Neuronal stem cell (in vitro differentiated cells): ENCODE measurements at regions not wholly inside any gene's neighbourhood (a gene's known extent, or its start where the extent isn't known, plus 50 kb on each side); places are given as distances from the start of the nearest gene placed in this dataset. TPM values are rescaled to one million over a fixed set of nuclear protein-coding genes. Genes with fewer than 3 reads are reported as not detected.

Experiments
- DNase-seq: peaks from one replicate; pipeline ENCODE4 v3.0.0-alpha.2; 2013; ENCODE audit warnings: low spot score
- H2AFZ ChIP-seq: one replicate; pipeline ENCODE4 v1.6.1; 2013; ENCODE audit warnings: mild to moderate bottlenecking, low read length, inconsistent platforms
- H2AK5ac ChIP-seq: 2 replicates; pipeline ENCODE4 v1.6.1; 2013; ENCODE audit warnings: low read depth, mild to moderate bottlenecking, inconsistent platforms, low read length, moderate library complexity, mixed read lengths
- H2BK120ac ChIP-seq: 2 replicates; pipeline ENCODE4 v1.6.1; 2013; ENCODE audit warnings: low read depth, mild to moderate bottlenecking, inconsistent platforms, low read length, moderate library complexity, mixed read lengths
- H2BK12ac ChIP-seq: one replicate; pipeline ENCODE4 v1.6.1; 2013; ENCODE audit warnings: low read length, inconsistent platforms
- H2BK15ac ChIP-seq: 2 replicates; pipeline ENCODE4 v1.6.1; 2013; ENCODE audit warnings: mild to moderate bottlenecking, low read length, inconsistent platforms, mixed read lengths
- H2BK5ac ChIP-seq: one replicate; pipeline ENCODE4 v1.6.1; 2013; ENCODE audit warnings: inconsistent platforms, mild to moderate bottlenecking, low read length, moderate library complexity
- H3K14ac ChIP-seq: one replicate; pipeline ENCODE4 v1.6.1; 2013; ENCODE audit warnings: low read length, inconsistent platforms
- H3K18ac ChIP-seq: 2 replicates; pipeline ENCODE4 v1.6.1; 2013; ENCODE audit warnings: low read length, inconsistent platforms
- H3K23ac ChIP-seq: 2 replicates; pipeline ENCODE4 v1.6.1; 2013; ENCODE audit warnings: low read depth, mild to moderate bottlenecking, mixed read lengths, low read length, inconsistent platforms; ENCODE audit not compliant: poor library complexity
- H3K27ac ChIP-seq: replicated peaks from 3 replicates; pipeline ENCODE4 v1.5.1; 2013; ENCODE audit warnings: low read length, inconsistent platforms
- H3K27me3 ChIP-seq, 3 experiments: 2 replicates each; pipeline ENCODE4 v1.6.1; 2013; ENCODE audit warnings: low read length in 3 of 3, mild to moderate bottlenecking in 2 of 3, inconsistent platforms in 1 of 3, low read depth in 1 of 3, mixed read lengths in 1 of 3, moderate library complexity in 1 of 3; ENCODE audit not compliant: control insufficient read depth in 3 of 3, insufficient read depth in 3 of 3
- H3K36me3 ChIP-seq, 2 donors: replicated peaks in 1 of 2; 2 replicates each; pipeline ENCODE4 v1.6.1; 2013; ENCODE audit warnings: low read length in 2 of 2; ENCODE audit not compliant: control insufficient read depth in 2 of 2, insufficient read depth in 2 of 2
- H3K4ac ChIP-seq: 2 replicates; pipeline ENCODE4 v1.6.1; 2013; ENCODE audit warnings: inconsistent platforms, mild to moderate bottlenecking, low read length, moderate library complexity
- H3K4me1 ChIP-seq, 2 donors: 1 replicate in 1 of 2; 2 replicates in 1 of 2; pipeline ENCODE4 v1.6.1; 2013; ENCODE audit warnings: low read length in 2 of 2, low read depth in 1 of 2; ENCODE audit not compliant: control insufficient read depth in 2 of 2, insufficient read depth in 1 of 2
- H3K4me2 ChIP-seq: one replicate; pipeline ENCODE4 v1.6.1; 2013; ENCODE audit warnings: mild to moderate bottlenecking, low read length, inconsistent platforms; ENCODE audit not compliant: insufficient read depth, poor library complexity, severe bottlenecking
- H3K4me3 ChIP-seq, 2 donors: 2 replicates each; pipeline ENCODE4 v1.5.1; 2013; ENCODE audit warnings: low read length in 2 of 2, mild to moderate bottlenecking in 2 of 2, inconsistent platforms in 1 of 2, moderate library complexity in 1 of 2
- H3K79me1 ChIP-seq: one replicate; pipeline ENCODE4 v1.6.1; 2013; ENCODE audit warnings: low read depth, mild to moderate bottlenecking, inconsistent platforms, low read length, moderate library complexity
- H3K9ac ChIP-seq: one replicate; pipeline ENCODE4 v1.6.1; 2013; ENCODE audit warnings: mild to moderate bottlenecking, low read depth, low read length, inconsistent platforms; ENCODE audit not compliant: poor library complexity
- H3K9me3 ChIP-seq, 2 donors: replicated peaks in 1 of 2; 2 replicates each; pipeline versions ENCODE3 to v1.6.1; 2013; ENCODE audit warnings: low read length in 2 of 2, mild to moderate bottlenecking in 2 of 2, inconsistent platforms in 1 of 2, low read depth in 1 of 2, mixed read lengths in 1 of 2, moderate library complexity in 1 of 2; ENCODE audit not compliant: control insufficient read depth in 2 of 2, insufficient read depth in 1 of 2
- H4K8ac ChIP-seq: one replicate; pipeline ENCODE4 v1.6.1; 2013; ENCODE audit warnings: low read depth, mild to moderate bottlenecking, inconsistent platforms, low read length, moderate library complexity
- H4K91ac ChIP-seq: one replicate; pipeline ENCODE4 v1.6.1; 2013; ENCODE audit warnings: low read length, low read depth, mild to moderate bottlenecking, inconsistent platforms; ENCODE audit not compliant: poor library complexity
- WGBS, 2 donors: extraction: QIAGEN DNeasy Blood & Tissue Kit; methylation state at CpG; one replicate each; pipeline ENCODE4 v1.1.7; 2013; ENCODE audit warnings: missing lambda C conversion rate in 2 of 2, mixed read lengths in 1 of 2; ENCODE audit not compliant: insufficient read length in 2 of 2, insufficient replicate concordance in 1 of 2; ENCODE audit errors: extremely low coverage in 2 of 2; 5-methylcytosine and 5-hydroxymethylcytosine counted together
- small RNA-seq: library from polyadenylated mRNA; stranded (forward); fragments of <200 nt; extraction: miRNeasy Mini kit (QIAGEN cat#:217004); gene quantifications from one replicate; pipeline ENCODE3, GENCODE V24; 2013; ENCODE audit not compliant: insufficient read depth

GRCh38 chr3:168155303-168155702, 59.6 kb upstream of the GOLIM4 start:
- H4K91ac ChIP-seq = no peak overlapping the region
- H3K4ac ChIP-seq = no peak overlapping the region
- H3K18ac ChIP-seq = no peak overlapping the region
- H3K23ac ChIP-seq = no peak overlapping the region
- peaks cover 8 to 12% of the 10 kb centered on the region in 2 donors for H3K9me3 ChIP-seq
- H2BK12ac ChIP-seq = no peak overlapping the region
- no peak overlapping the region for H2BK15ac ChIP-seq
- no peak overlapping the region for H3K27ac ChIP-seq
- H3K14ac ChIP-seq = no peak overlapping the region
- no peak overlapping the region for H3K4me2 ChIP-seq
- no peak overlapping the region for H3K9ac ChIP-seq
- H3K36me3 ChIP-seq = no peaks in the 10 kb centered on the region
- H2AK5ac ChIP-seq = no peak overlapping the region
- no peaks in the 10 kb centered on the region for H3K4me1 ChIP-seq
- no peak overlapping the region for H2BK120ac ChIP-seq
- H4K8ac ChIP-seq = peak overlapping the region; percentile 87
- no peak overlapping the region for H3K4me3 ChIP-seq
- no peak overlapping the region for H2AFZ ChIP-seq
- H2BK5ac ChIP-seq = no peak overlapping the region
- peaks cover 0 to 22% (median 0%) of the 10 kb centered on the region in 3 experiments for H3K27me3 ChIP-seq
- no peaks in the 10 kb centered on the region for H3K79me1 ChIP-seq
- DNase-seq = no peak

DNA sequence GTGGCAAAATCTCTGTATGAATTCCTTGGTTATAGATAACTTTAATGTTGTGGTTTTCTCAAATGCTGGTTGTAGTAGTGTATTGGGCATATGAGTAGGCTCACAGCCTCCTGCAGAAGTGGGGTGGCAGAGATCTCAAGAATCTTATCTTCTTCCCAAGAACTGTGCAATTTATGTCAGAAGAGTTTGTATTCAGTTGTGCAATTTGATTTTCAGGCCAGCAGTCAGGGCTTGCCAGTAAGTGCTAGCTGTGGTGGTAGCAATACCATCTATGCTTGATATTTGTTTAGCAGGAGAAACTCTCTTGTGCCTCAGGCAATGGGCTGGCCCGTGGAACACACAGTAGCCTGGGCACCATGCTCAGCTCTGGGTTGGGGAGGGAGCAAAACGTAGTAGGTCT, 58.4 kb upstream of the GOLIM4 start:
- Histone ChIP-seq H3K9me3 (peaks cover 8 to 12% of the 10 kb centered on the region in 2 donors), H2AK5ac (no peak overlapping the region), H3K9ac (no peak overlapping the region), H3K4me3 (no peak overlapping the region), H3K4me1 (no peaks in the 10 kb centered on the region), H3K36me3 (no peaks in the 10 kb centered on the region), H4K91ac (no peak overlapping the region), H3K27me3 (peaks cover 0 to 16% (median 0%) of the 10 kb centered on the region in 3 experiments), H4K8ac (no peak overlapping the region), H3K4ac (no peak overlapping the region), H2BK5ac (no peak overlapping the region), H3K23ac (no peak overlapping the region), H2AFZ (no peak overlapping the region), H3K14ac (no peak overlapping the region), H2BK120ac (no peak overlapping the region), H3K27ac (no peak overlapping the region), H3K79me1 (no peaks in the 10 kb centered on the region), H3K4me2 (no peak overlapping the region), H3K18ac (no peak overlapping the region), H2BK15ac (no peak overlapping the region), H2BK12ac (no peak overlapping the region)
- DNase-seq = no peak
- no CpG with 5 or more reads among the region's 2 CpGs for WGBS, 2 donors

GRCh38 chr3:168152149-168152548, 56.4 kb upstream of the GOLIM4 start:
- Histone ChIP-seq H3K9me3 (peaks cover 8 to 12% of the 10 kb centered on the region in 2 donors), H3K23ac (no peak overlapping the region), H2BK15ac (no peak overlapping the region), H3K4me1 (no peaks in the 10 kb centered on the region), H4K8ac (no peak overlapping the region), H3K36me3 (no peaks in the 10 kb centered on the region), H3K4me3 (no peak overlapping the region), H2BK12ac (no peak overlapping the region), H2AFZ (no peak overlapping the region), H4K91ac (no peak overlapping the region), H3K27me3 (peaks cover 0 to 10% (median 0%) of the 10 kb centered on the region in 3 experiments), H3K4ac (no peak overlapping the region), H3K14ac (no peak overlapping the region), H3K9ac (no peak overlapping the region), H2BK120ac (no peak overlapping the region), H3K27ac (no peak overlapping the region), H3K4me2 (no peak overlapping the region), H3K79me1 (no peaks in the 10 kb centered on the region), H2AK5ac (no peak overlapping the region), H2BK5ac (no peak overlapping the region), H3K18ac (no peak overlapping the region)
- DNase-seq = no peak
- no CpG with 5 or more reads among the region's 1 CpG for WGBS, 2 donors

Small RNA genes lying in the stretch of these regions (small RNA-seq; reads per million reads assigned to genes)
- 108 reads per million, percentile 96 among the genes with 10 or more reads in this experiment for gene MIR551B
- not detected for gene RNU2-20P
